DMS79 (cell line): ENCODE measurements at regions not wholly inside any gene's neighbourhood (a gene's known extent, or its start where the extent isn't known, plus 50 kb on each side); places are given as distances from the start of the nearest gene placed in this dataset.

Source experiments
- DNase-seq: peaks from one replicate; lab custom pipeline; 2025; lab: John Stamatoyannopoulos, UW

DNA sequence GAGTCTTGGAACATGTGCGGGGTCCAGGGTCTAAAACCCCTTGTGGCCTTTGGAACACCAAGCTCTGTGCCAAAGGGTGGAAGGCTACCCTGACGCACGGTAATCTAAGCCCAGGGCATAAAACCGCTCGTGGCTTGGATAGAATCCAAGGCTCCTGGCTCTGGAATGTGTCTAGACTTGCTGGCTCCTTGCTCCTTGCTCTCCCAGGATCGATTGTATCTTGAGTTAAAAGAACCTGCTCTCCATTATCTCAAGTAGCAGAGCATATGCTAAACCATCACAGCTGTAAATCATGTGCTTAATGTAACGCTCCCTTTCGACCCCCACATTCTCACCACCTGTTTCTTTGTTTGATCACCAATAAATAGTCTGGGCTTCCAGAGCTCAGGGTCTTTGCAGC, 50.3 kb downstream of the TLCD4 start:
- peak; percentile 81 for DNase-seq

DNA sequence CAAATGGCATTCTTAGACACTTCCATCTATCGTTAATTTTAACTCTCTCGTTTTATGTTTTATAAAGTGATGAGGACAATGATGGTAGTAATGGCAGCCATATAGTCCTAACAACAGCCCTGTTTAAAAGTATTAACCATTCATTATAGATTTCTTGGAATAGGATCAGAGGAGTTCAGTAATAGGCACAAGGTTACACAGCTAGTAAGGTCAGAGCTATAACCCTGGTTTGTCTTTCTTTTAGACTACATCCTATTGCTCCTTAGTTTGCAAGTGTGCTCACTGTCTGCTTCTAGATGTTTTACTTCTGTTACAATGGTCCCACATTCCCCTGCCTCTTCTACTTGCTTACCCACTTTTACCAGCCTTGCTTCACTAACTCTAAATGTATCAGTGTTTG, 50.9 kb downstream of the TLCD4 start:
- DNase-seq = no peak

DNA sequence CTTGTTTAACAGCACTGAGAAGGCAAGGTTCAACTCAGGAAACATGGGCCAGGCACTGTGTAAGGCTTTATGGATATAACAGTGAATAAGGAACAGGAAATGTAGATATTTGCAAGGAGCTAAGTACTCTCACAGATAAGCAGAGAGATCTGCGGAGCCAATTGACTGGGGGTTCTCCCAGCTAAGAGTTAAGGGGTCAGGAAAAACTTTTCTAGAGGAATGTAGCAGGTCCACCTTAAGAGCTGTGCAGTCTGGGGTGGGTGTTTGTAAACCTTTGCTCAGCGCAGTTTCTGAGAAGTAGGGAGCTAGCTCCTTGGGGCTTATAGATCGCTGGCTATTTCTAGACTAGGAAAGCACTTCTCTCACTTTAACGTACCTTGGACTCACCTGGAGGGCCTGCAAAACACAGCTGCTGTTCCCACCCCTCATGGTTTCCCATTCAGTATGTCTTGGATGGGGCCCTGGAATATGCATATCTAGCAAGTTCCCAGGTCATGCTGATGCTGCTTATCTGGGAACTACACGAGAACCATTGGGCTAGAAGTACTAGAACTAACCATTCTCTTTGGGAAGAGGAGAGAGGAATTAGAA, 51.7 kb downstream of the TLCD4 start:
- no peak for DNase-seq

DNA sequence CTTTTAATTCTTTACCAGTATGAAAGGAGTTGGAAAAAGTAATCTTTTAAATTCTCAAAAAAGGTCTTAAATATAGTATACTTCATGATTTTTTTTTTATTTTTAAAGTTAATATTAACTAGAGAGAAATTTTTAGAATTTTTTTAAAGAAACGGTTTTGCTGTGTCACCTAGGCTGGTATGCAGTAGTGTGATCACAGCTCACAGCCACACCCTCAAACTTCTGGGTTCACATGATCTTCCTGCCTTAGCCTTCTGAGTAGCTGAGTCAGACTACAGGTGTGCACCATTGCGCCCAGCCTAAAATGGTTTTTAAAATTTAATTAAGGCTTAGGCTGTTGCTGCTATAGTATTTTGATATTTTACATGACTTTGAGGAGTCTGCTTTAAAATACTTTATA, 52.4 kb downstream of the TLCD4 start:
- DNase-seq = no peak

GRCh38 chr1:95171270-95172245, 54.4 kb downstream of the TLCD4 start:
- DNase-seq = no peak

GRCh38 chr1:95176861-95177260, 57.1 kb upstream of the RWDD3 start:
- DNase-seq = no peak

DNA sequence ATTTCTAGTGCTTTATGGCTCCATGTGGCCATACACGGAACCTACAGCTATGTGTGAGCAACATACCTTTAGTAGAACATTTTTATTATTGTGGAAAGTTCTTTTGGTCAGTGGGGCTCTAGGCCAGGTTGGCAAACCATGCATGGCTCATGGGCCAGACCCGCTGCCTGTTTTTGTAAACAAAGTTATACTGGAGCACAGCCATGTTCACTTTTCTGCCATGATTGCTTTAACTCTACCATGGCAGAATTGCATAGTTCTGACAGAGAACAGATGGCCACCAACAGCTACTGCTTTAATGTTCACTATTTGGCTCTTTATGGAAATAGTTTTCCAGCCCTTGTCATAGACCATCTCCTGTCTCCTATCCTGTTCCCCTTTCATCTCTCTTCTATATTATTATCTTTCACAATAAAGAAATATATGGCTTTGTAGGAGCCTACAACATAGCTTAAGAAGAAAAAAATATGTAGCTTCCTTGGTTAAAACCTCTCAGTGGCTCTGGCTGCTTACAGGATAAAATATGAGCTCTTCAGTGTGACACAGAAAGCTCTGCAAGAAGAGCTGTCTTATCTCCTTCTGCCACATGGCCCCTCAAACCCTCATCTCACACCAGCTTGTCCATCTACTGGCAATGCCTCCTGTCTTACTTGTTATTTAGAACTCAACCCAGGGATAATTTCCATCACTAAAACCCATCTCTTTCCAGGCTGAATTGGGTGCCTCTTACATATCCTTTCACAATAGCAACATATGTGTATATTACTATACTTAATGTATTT, 54.6 kb upstream of the RWDD3 start:
- no peak for DNase-seq

- DNase-seq = no peak
These were observed 53.6 kb upstream of the RWDD3 start for GRCh38 chr1:95180371-95180770.

DNA sequence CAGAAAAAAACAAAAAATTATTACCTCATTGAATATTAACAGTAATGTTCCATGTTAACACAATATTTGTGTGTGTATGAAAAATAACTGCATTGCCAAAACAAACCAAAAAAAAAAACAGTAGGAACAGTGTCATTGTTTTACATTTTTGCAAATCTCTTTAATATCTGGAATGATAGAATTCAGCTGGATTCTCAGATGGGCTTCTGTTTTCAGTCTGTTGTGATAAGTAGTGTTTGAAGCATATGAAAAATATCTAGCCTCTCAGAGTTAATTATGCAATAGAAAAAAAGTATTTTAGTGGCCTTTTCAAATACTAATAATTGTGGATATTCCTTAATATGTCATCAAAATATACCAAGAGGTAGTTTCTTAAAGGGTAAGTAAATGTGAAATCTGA, 52.9 kb upstream of the RWDD3 start:
- DNase-seq = no peak

GRCh38 chr1:95183952-95184351, 50.1 kb upstream of the RWDD3 start:
- no peak for DNase-seq
